Endothelial cell of umbilical vein (primary cell): ENCODE measurements at regions not wholly inside any gene's neighbourhood (a gene's known extent, or its start where the extent isn't known, plus 50 kb on each side); places are given as distances from the start of the nearest gene placed in this dataset.

ENCODE experiments used
- BruUV-seq: library from RNA; stranded (reverse); fragments of 400-500 nt; replicated peaks from 2 replicates; lab custom pipeline; 2021; lab: Mats Ljungman, UMichigan
- CTCF ChIA-PET: fragments of 300-600, 350-600 bp; sonication (Branson Sonifier 250); formaldehyde crosslinking; loops from one replicate; lab custom pipeline; 2021; ENCODE audit warnings: antibody characterized with exemption, inconsistent platforms; lab: Charles Lee
- POLR2A ChIA-PET: fragments of 300-600, 350-600 bp; sonication (Branson Sonifier 250); formaldehyde crosslinking; loops from one replicate; lab custom pipeline; 2021; ENCODE audit warnings: antibody characterized with exemption, inconsistent platforms; lab: Charles Lee
- DNase-seq: peaks from one replicate; pipeline ENCODE4 v3.0.0-alpha.2; 2011; ENCODE audit warnings: low read depth, low spot score
- FAIRE-seq: peaks from 2 replicates; lab custom pipeline; 2011; peaks lifted over from hg19 to GRCh38; lab: Jason Lieb, UNC
- H2AFZ ChIP-seq: 2 replicates; pipeline ENCODE4 v1.6.0; 2012; ENCODE audit warnings: low read depth, low read length, control low read depth, inconsistent platforms
- H3K27ac ChIP-seq: 2 replicates; pipeline ENCODE4 v1.5.1; 2011; ENCODE audit warnings: low read depth, mild to moderate bottlenecking, control low read depth, low read length, moderate library complexity; ENCODE audit not compliant: insufficient read depth
- H3K27me3 ChIP-seq, 2 experiments: 2 replicates each; pipeline versions ENCODE4 v1.6.0 to v1.6.1; 2011; ENCODE audit warnings: low read length in 2 of 2, mixed read lengths in 1 of 2; ENCODE audit not compliant: control insufficient read depth in 2 of 2, insufficient read depth in 2 of 2
- H3K36me3 ChIP-seq, 2 experiments: 2 replicates in 1 of 2; 3 replicates in 1 of 2; pipeline ENCODE4 v1.5.1; 2011; ENCODE audit warnings: low read length in 2 of 2, mild to moderate bottlenecking in 1 of 2, moderate library complexity in 1 of 2; ENCODE audit not compliant: control insufficient read depth in 2 of 2, insufficient read depth in 2 of 2; ENCODE audit errors: extremely low read depth in 1 of 2
- H3K4me1 ChIP-seq: 3 replicates; pipeline ENCODE4 v1.5.1; 2011; ENCODE audit warnings: mild to moderate bottlenecking, low read length; ENCODE audit not compliant: control insufficient read depth, insufficient read depth; ENCODE audit errors: extremely low read depth
- H3K4me2 ChIP-seq: 2 replicates; pipeline ENCODE4 v1.6.1; 2011; ENCODE audit warnings: low read length, control low read depth, mixed read lengths; ENCODE audit not compliant: insufficient read depth
- H3K4me3 ChIP-seq, 3 experiments: fragments of 200-600 bp in 1 of 3; sonication (generic), shearing (Covaris generic) in 1 of 3; replicated peaks in 1 of 3; 2 replicates each; pipeline ENCODE4 v1.5.1; 2011 to 2016; ENCODE audit warnings: control low read depth in 3 of 3, low read length in 3 of 3, mild to moderate bottlenecking in 2 of 3, inconsistent platforms in 1 of 3, low read depth in 1 of 3, moderate library complexity in 1 of 3; ENCODE audit not compliant: insufficient read depth in 1 of 3
- H3K79me2 ChIP-seq: 2 replicates; pipeline ENCODE4 v1.6.0; 2012; ENCODE audit warnings: low read length, inconsistent platforms; ENCODE audit not compliant: control insufficient read depth, insufficient read depth
- H3K9ac ChIP-seq: replicated peaks from 2 replicates; pipeline ENCODE3; 2011; ENCODE audit warnings: low read length, control low read depth; ENCODE audit not compliant: insufficient read depth; ENCODE audit errors: extremely low read depth
- H3K9me1 ChIP-seq: replicated peaks from 3 replicates; pipeline ENCODE4 v1.6.0; 2011; ENCODE audit warnings: mild to moderate bottlenecking, low read length; ENCODE audit not compliant: control insufficient read depth, insufficient read depth; ENCODE audit errors: extremely low read depth
- H3K9me3 ChIP-seq: replicated peaks from 2 replicates; pipeline ENCODE4 v1.5.1; 2012; ENCODE audit warnings: low read length, inconsistent platforms; ENCODE audit not compliant: control insufficient read depth, insufficient read depth
- H4K20me1 ChIP-seq: replicated peaks from 2 replicates; pipeline ENCODE3; 2011; ENCODE audit warnings: mild to moderate bottlenecking, low read length; ENCODE audit not compliant: control insufficient read depth, insufficient read depth; ENCODE audit errors: extremely low read depth
- CTCF ChIP-seq, 2 donors: IDR thresholded peaks; 1 replicate in 1 of 2; 2 replicates in 1 of 2; pipeline ENCODE4 v1.5.1; 2011; ENCODE audit warnings: low read length in 2 of 2, mild to moderate bottlenecking in 2 of 2, moderate library complexity in 2 of 2, control low read depth in 1 of 2, inconsistent platforms in 1 of 2, low read depth in 1 of 2; ENCODE audit not compliant: insufficient read depth in 1 of 2; ENCODE audit errors: extremely low read depth in 1 of 2
- EZH2 ChIP-seq: IDR thresholded peaks from 2 replicates; pipeline ENCODE4 v1.6.1; 2012; ENCODE audit warnings: borderline replicate concordance, low read depth, mild to moderate bottlenecking, moderate library complexity, low read length, inconsistent platforms; ENCODE audit not compliant: severe bottlenecking
- FOS ChIP-seq: IDR thresholded peaks from 2 replicates; pipeline ENCODE4 v1.6.1; 2011; ENCODE audit warnings: mild to moderate bottlenecking, low read length, moderate library complexity, borderline replicate concordance; ENCODE audit not compliant: insufficient read depth
- GATA2 ChIP-seq: IDR thresholded peaks from 2 replicates; pipeline ENCODE4 v1.7.0; 2011; ENCODE audit warnings: low read depth, mild to moderate bottlenecking, moderate library complexity, mixed read lengths, low read length; ENCODE audit not compliant: insufficient read length, insufficient read depth
- JUN ChIP-seq: IDR thresholded peaks from 2 replicates; pipeline ENCODE4 v1.6.1; 2011; ENCODE audit warnings: borderline replicate concordance, low read depth; ENCODE audit not compliant: insufficient read length, insufficient read depth
- MAX ChIP-seq: IDR thresholded peaks from 2 replicates; pipeline ENCODE4 v1.6.1; 2011; ENCODE audit not compliant: insufficient read depth, insufficient read length
- MYC ChIP-seq: IDR thresholded peaks from one replicate; pipeline ENCODE4 v1.6.1; 2011; ENCODE audit warnings: mild to moderate bottlenecking, low read depth, low read length
- POLR2A ChIP-seq: IDR thresholded peaks from 2 replicates; pipeline ENCODE4 v1.6.1; 2012; ENCODE audit warnings: low read depth, mild to moderate bottlenecking, control low read depth, low read length
- POLR2AphosphoS5 ChIP-seq: IDR thresholded peaks from 2 replicates; pipeline ENCODE4 v1.6.1; 2012; ENCODE audit warnings: low read depth, mild to moderate bottlenecking, control low read depth, low read length, moderate library complexity; ENCODE audit not compliant: insufficient read depth
- dilution Hi-C: fragments of 300-500 bp; cut with MboI; formaldehyde crosslinking; loops from one replicate; pipeline ENCODE4 v1.15.0; 2019; ENCODE audit warnings: low sequenced_read_pairs; ENCODE audit not compliant: extremely low pct_ligation_motif_present
- intact Hi-C: fragments of 100-400 bp; cut with micrococcal nuclease; formaldehyde crosslinking; loops from one replicate; pipeline ENCODE4 v1.10.0; 2022

GRCh38 chr4:137300776-137301175, 231.5 kb downstream of the PCDH18 start:
- Histone ChIP-seq H3K27ac (no peak overlapping the region), H3K9me3 (no peaks in the 10 kb centered on the region), H3K4me1 (no peaks in the 10 kb centered on the region), H2AFZ (no peak overlapping the region), H3K4me2 (no peak overlapping the region), H3K36me3 (no peaks in the 10 kb centered on the region), H3K9me1 (no peaks in the 10 kb centered on the region), H3K9ac (no peak overlapping the region), H3K4me3 (no peak overlapping the region), H3K79me2 (no peaks in the 10 kb centered on the region), H4K20me1 (no peaks in the 10 kb centered on the region), H3K27me3 (no peaks in the 10 kb centered on the region)
- POLR2A ChIA-PET, result no interaction called here
- CTCF ChIA-PET, result no interaction called here
- DNase-seq (no peak), FAIRE-seq (no peak)
- TF ChIP-seq GATA2, result no peak
- no peak for TF ChIP-seq MAX
- intact Hi-C loops (no loop called here), dilution Hi-C loops (no loop called here)
- no TSS peak for BruUV-seq

GRCh38 chr4:137299281-137299680, 233.0 kb downstream of the PCDH18 start:
- ChIA-PET CTCF (no interaction called here), POLR2A (no interaction called here)
- H4K20me1 ChIP-seq, result no peaks in the 10 kb centered on the region
- H3K27me3 ChIP-seq, result no peaks in the 10 kb centered on the region
- BruUV-seq, result no TSS peak
- H3K9ac ChIP-seq, result no peak overlapping the region
- no peaks in the 10 kb centered on the region for H3K9me1 ChIP-seq
- no peak overlapping the region for H3K4me2 ChIP-seq
- no peak overlapping the region for H3K4me3 ChIP-seq
- no peaks in the 10 kb centered on the region for H3K79me2 ChIP-seq
- DNase-seq (no peak), FAIRE-seq (no peak)
- TF ChIP-seq MAX, result no peak
- TF ChIP-seq FOS, result no peak
- no peak for TF ChIP-seq GATA2
- no peak for TF ChIP-seq EZH2
- TF ChIP-seq JUN, result no peak
- no peak for TF ChIP-seq MYC
- no peak for TF ChIP-seq POLR2A
- TF ChIP-seq CTCF (IDR thresholded peaks at IDR 0.05; ENCODE audit: extremely low read depth in 1 of 2, insufficient read depth in 1 of 2, low read depth in 1 of 2, low read length in 2 of 2), result no peak
- TF ChIP-seq POLR2AphosphoS5, result no peak
- intact Hi-C loops, result no loop called here
- H3K9me3 ChIP-seq, result no peaks in the 10 kb centered on the region
- no peaks in the 10 kb centered on the region for H3K4me1 ChIP-seq
- H3K36me3 ChIP-seq, result no peaks in the 10 kb centered on the region
- no peak overlapping the region for H3K27ac ChIP-seq
- dilution Hi-C loops, result no loop called here
- H2AFZ ChIP-seq, result no peak overlapping the region
